Choroid plexus epithelial cell (primary cell): ENCODE measurements at regions not wholly inside any gene's neighbourhood (a gene's known extent, or its start where the extent isn't known, plus 50 kb on each side); places are given as distances from the start of the nearest gene placed in this dataset.
"Not testable (repeated sequence)": the region's sequence is repeated elsewhere in the genome, so short reads cannot be mapped to it uniquely, and the experiment has no call there.

Experiments
- DNase-seq: peaks from one replicate; pipeline ENCODE4 v3.0.0-alpha.2; 2010; ENCODE audit warnings: low read depth
- H3K4me3 ChIP-seq: 2 replicates; pipeline ENCODE4 v1.5.1; 2011; ENCODE audit warnings: low read depth, mild to moderate bottlenecking, control low read depth, low read length, moderate library complexity
- CTCF ChIP-seq: conservative IDR thresholded peaks from 2 replicates; pipeline ENCODE4 v1.5.1; 2011; ENCODE audit warnings: low read depth, mild to moderate bottlenecking, control low read depth, inconsistent platforms, low read length, moderate library complexity

GRCh38 chr2:67329513-67329912 is 67.6 kb upstream of the ETAA1 start:
- TF ChIP-seq CTCF = no peak
- no peak overlapping the region for H3K4me3 ChIP-seq
- DNase-seq = no peak

- no peak for DNase-seq
- H3K4me3 ChIP-seq = no peak overlapping the region
- no peak for TF ChIP-seq CTCF
These were observed 67.2 kb upstream of the ETAA1 start for GRCh38 chr2:67329951-67330350.

- not testable (repeated sequence) for DNase-seq, H3K4me3 ChIP-seq
These were observed 65.6 kb upstream of the ETAA1 start for GRCh38 chr2:67331419-67332086.

- no peak overlapping the region for H3K4me3 ChIP-seq
- no peak for TF ChIP-seq CTCF
- DNase-seq = no peak
These were observed 59.2 kb upstream of the ETAA1 start for GRCh38 chr2:67337903-67338302.

- DNase-seq = no peak
- TF ChIP-seq CTCF = no peak
- H3K4me3 ChIP-seq = no peak overlapping the region
These were observed 58.4 kb upstream of the ETAA1 start for GRCh38 chr2:67338601-67339233.

GRCh38 chr2:67339234-67339885 is 57.8 kb upstream of the ETAA1 start:
- no peak overlapping the region for H3K4me3 ChIP-seq
- no peak for TF ChIP-seq CTCF
- no peak for DNase-seq

- DNase-seq = no peak
- TF ChIP-seq CTCF = no peak
- no peak overlapping the region for H3K4me3 ChIP-seq
These were observed 56.8 kb upstream of the ETAA1 start for GRCh38 chr2:67340133-67341011.
